ENCODE measurements at regions not wholly inside any gene's neighbourhood (a gene's known extent, or its start where the extent isn't known, plus 50 kb on each side); places are given as distances from the start of the nearest gene placed in this dataset.

GRCh38 chr3:13202744-13203397 lies 129.6 kb upstream of the IQSEC1 start:
- Mint-ChIP-seq H3K27me3 (ENCODE audit: low read depth) (peaks cover 53% of the 10 kb centered on the region), H3K27ac (no peak overlapping the region), H3K4me1 (ENCODE audit: low read depth) (no peaks in the 10 kb centered on the region), H3K36me3 (ENCODE audit: low read depth) (no peaks in the 10 kb centered on the region), H3K4me3 (no peak overlapping the region), H3K9me3 (no peaks in the 10 kb centered on the region)

- H3K27me3 Mint-ChIP-seq (ENCODE audit: low read depth), result peaks cover 44% of the 10 kb centered on the region
- no peak overlapping the region for H3K27ac Mint-ChIP-seq
- no peak overlapping the region for H3K4me3 Mint-ChIP-seq
- no peaks in the 10 kb centered on the region for H3K36me3 Mint-ChIP-seq (ENCODE audit: low read depth)
- H3K9me3 Mint-ChIP-seq, result no peaks in the 10 kb centered on the region
- H3K4me1 Mint-ChIP-seq (ENCODE audit: low read depth), result no peaks in the 10 kb centered on the region
Measured at GRCh38 chr3:13201851-13202250, 128.6 kb upstream of the IQSEC1 start.

GRCh38 chr3:13200946-13201345 lies 127.7 kb upstream of the IQSEC1 start:
- peaks cover 6% of the 10 kb centered on the region for H3K4me1 Mint-ChIP-seq (ENCODE audit: low read depth)
- H3K4me3 Mint-ChIP-seq, result no peak overlapping the region
- no peak overlapping the region for H3K27ac Mint-ChIP-seq
- peaks cover 44% of the 10 kb centered on the region for H3K27me3 Mint-ChIP-seq (ENCODE audit: low read depth)
- no peaks in the 10 kb centered on the region for H3K9me3 Mint-ChIP-seq
- no peaks in the 10 kb centered on the region for H3K36me3 Mint-ChIP-seq (ENCODE audit: low read depth)

GRCh38 chr3:13200465-13200864 lies 127.2 kb upstream of the IQSEC1 start:
- no peak overlapping the region for H3K4me3 Mint-ChIP-seq
- H3K27me3 Mint-ChIP-seq (ENCODE audit: low read depth), result peaks cover 42% of the 10 kb centered on the region
- H3K36me3 Mint-ChIP-seq (ENCODE audit: low read depth), result no peaks in the 10 kb centered on the region
- peaks cover 7% of the 10 kb centered on the region for H3K4me1 Mint-ChIP-seq (ENCODE audit: low read depth)
- H3K27ac Mint-ChIP-seq, result no peak overlapping the region
- H3K9me3 Mint-ChIP-seq, result no peaks in the 10 kb centered on the region

GRCh38 chr3:13199899-13200451 lies 126.7 kb upstream of the IQSEC1 start:
- Mint-ChIP-seq H3K36me3 (ENCODE audit: low read depth) (no peaks in the 10 kb centered on the region), H3K27ac (no peak overlapping the region), H3K9me3 (no peaks in the 10 kb centered on the region), H3K4me3 (no peak overlapping the region), H3K4me1 (ENCODE audit: low read depth) (peaks cover 7% of the 10 kb centered on the region), H3K27me3 (ENCODE audit: low read depth) (peaks cover 42% of the 10 kb centered on the region)

GRCh38 chr3:13199006-13199776 lies 126.0 kb upstream of the IQSEC1 start:
- Mint-ChIP-seq H3K9me3 (no peaks in the 10 kb centered on the region), H3K4me1 (ENCODE audit: low read depth) (peaks cover 7% of the 10 kb centered on the region), H3K36me3 (ENCODE audit: low read depth) (no peaks in the 10 kb centered on the region), H3K27me3 (ENCODE audit: low read depth) (peaks cover 35% of the 10 kb centered on the region), H3K27ac (no peak overlapping the region), H3K4me3 (no peak overlapping the region)

GRCh38 chr3:13198264-13198879 lies 125.1 kb upstream of the IQSEC1 start:
- H3K27me3 Mint-ChIP-seq (ENCODE audit: low read depth), result peaks cover 31% of the 10 kb centered on the region
- no peak overlapping the region for H3K4me3 Mint-ChIP-seq
- H3K9me3 Mint-ChIP-seq, result no peaks in the 10 kb centered on the region
- no peak overlapping the region for H3K27ac Mint-ChIP-seq
- no peaks in the 10 kb centered on the region for H3K36me3 Mint-ChIP-seq (ENCODE audit: low read depth)
- peaks cover 7% of the 10 kb centered on the region for H3K4me1 Mint-ChIP-seq (ENCODE audit: low read depth)

- Mint-ChIP-seq H3K4me3 (no peak overlapping the region), H3K9me3 (no peaks in the 10 kb centered on the region), H3K27ac (no peak overlapping the region), H3K27me3 (ENCODE audit: low read depth) (peaks cover 25% of the 10 kb centered on the region), H3K36me3 (ENCODE audit: low read depth) (no peaks in the 10 kb centered on the region), H3K4me1 (ENCODE audit: low read depth) (peaks cover 7% of the 10 kb centered on the region)
Measured at GRCh38 chr3:13197795-13198194, 124.6 kb upstream of the IQSEC1 start.

GRCh38 chr3:13197281-13197680 lies 124.1 kb upstream of the IQSEC1 start:
- Mint-ChIP-seq H3K27ac (no peak overlapping the region), H3K27me3 (ENCODE audit: low read depth) (peaks cover 21% of the 10 kb centered on the region), H3K4me1 (ENCODE audit: low read depth) (peaks cover 7% of the 10 kb centered on the region), H3K4me3 (no peak overlapping the region), H3K9me3 (no peaks in the 10 kb centered on the region), H3K36me3 (ENCODE audit: low read depth) (no peaks in the 10 kb centered on the region)

GRCh38 chr3:13195374-13195773 lies 122.1 kb upstream of the IQSEC1 start:
- Mint-ChIP-seq H3K4me3 (no peak overlapping the region), H3K27me3 (ENCODE audit: low read depth) (peaks cover 12% of the 10 kb centered on the region), H3K27ac (no peak overlapping the region), H3K36me3 (ENCODE audit: low read depth) (no peaks in the 10 kb centered on the region), H3K4me1 (ENCODE audit: low read depth) (peaks cover 9% of the 10 kb centered on the region), H3K9me3 (no peaks in the 10 kb centered on the region)

- peaks cover 12% of the 10 kb centered on the region for H3K4me1 Mint-ChIP-seq (ENCODE audit: low read depth)
Measured at GRCh38 chr3:13194285-13195209, 121.3 kb upstream of the IQSEC1 start.

GRCh38 chr3:13193320-13194284 lies 120.4 kb upstream of the IQSEC1 start:
- H3K36me3 Mint-ChIP-seq (ENCODE audit: low read depth), result peaks cover 2% of the 10 kb centered on the region
- H3K27ac Mint-ChIP-seq, result no peak overlapping the region
- peaks cover 17% of the 10 kb centered on the region for H3K4me1 Mint-ChIP-seq (ENCODE audit: low read depth)
- H3K9me3 Mint-ChIP-seq, result peaks cover 7% of the 10 kb centered on the region
- no peak overlapping the region for H3K4me3 Mint-ChIP-seq
- H3K27me3 Mint-ChIP-seq (ENCODE audit: low read depth), result peaks cover 6% of the 10 kb centered on the region

More at GRCh38 chr3:13194285-13195209, 121.3 kb upstream of the IQSEC1 start:
- H3K36me3 Mint-ChIP-seq (ENCODE audit: low read depth), result peaks cover 2% of the 10 kb centered on the region
- H3K27me3 Mint-ChIP-seq (ENCODE audit: low read depth), result peaks cover 6% of the 10 kb centered on the region
- no peak overlapping the region for H3K27ac Mint-ChIP-seq
- H3K4me3 Mint-ChIP-seq, result no peak overlapping the region
- H3K9me3 Mint-ChIP-seq, result peaks cover 3% of the 10 kb centered on the region
